GM12872 (cell line): ENCODE measurements at regions not wholly inside any gene's neighbourhood (a gene's known extent, or its start where the extent isn't known, plus 50 kb on each side); places are given as distances from the start of the nearest gene placed in this dataset.

ENCODE experiments used
- CTCF ChIP-seq: IDR thresholded peaks from 3 replicates; pipeline ENCODE4 v1.5.1; 2011; ENCODE audit warnings: low read depth, mild to moderate bottlenecking, low read length, moderate library complexity; ENCODE audit not compliant: insufficient read depth

GRCh38 chr4:107402291-107402690, 317.7 kb downstream of the PAPSS1 start:
- no peak for TF ChIP-seq CTCF

GRCh38 chr4:107392951-107393350, 327.1 kb downstream of the PAPSS1 start:
- no peak for TF ChIP-seq CTCF

- no peak for TF ChIP-seq CTCF
Measured at GRCh38 chr4:107392380-107392779, 327.7 kb downstream of the PAPSS1 start.

GRCh38 chr4:107391630-107392028, 328.4 kb downstream of the PAPSS1 start:
- no peak for TF ChIP-seq CTCF

- no peak for TF ChIP-seq CTCF
Measured at GRCh38 chr4:107391009-107391629, 328.9 kb downstream of the PAPSS1 start.

- no peak for TF ChIP-seq CTCF
Measured at GRCh38 chr4:107389965-107390364, 330.1 kb downstream of the PAPSS1 start.

GRCh38 chr4:107388736-107389274, 331.2 kb downstream of the PAPSS1 start:
- TF ChIP-seq CTCF, result no peak
